Medulla oblongata (tissue), 1 donor: ENCODE measurements at regions not wholly inside any gene's neighbourhood (a gene's known extent, or its start where the extent isn't known, plus 50 kb on each side); places are given as distances from the start of the nearest gene placed in this dataset.

ENCODE experiments used
- DNase-seq: peaks from one replicate; pipeline ENCODE4 v3.0.0-alpha.2; 2015; ENCODE audit errors: extremely low spot score

DNA sequence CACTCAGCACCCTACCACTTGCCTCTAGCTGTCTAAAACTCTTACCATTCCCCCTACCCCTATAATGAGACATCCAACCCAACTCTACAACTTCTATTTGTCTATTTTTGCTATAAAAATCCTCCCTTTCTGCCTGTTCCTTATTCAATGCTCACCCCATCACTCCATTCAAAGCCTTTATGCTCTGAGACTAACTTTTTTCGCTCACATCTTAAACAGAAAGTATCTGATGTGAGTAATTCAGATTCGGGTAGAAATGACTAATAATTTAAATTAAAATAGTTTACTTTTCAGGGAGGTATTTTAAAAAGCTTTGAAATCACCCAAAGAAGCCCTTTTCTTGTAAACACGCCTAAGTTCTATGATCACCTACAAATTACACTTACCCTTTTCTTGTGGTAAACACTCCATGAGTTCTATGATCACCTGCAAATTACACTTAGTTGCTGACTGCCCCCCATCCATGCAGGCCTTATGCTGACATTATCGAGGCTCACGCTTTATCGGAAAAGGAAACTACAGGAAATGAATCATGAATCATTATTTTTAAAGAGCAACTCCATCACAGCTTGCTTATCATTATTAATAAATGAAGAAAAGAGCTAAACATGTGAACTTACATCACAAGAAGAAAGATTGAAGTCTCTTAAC lies 168.7 kb upstream of the PPP1R2C start:
- DNase-seq: no peak

- no peak for DNase-seq
These were observed 171.0 kb upstream of the PPP1R2C start for GRCh38 chrX:42948723-42949657.

GRCh38 chrX:42951747-42952146 lies 173.8 kb upstream of the PPP1R2C start:
- no peak for DNase-seq

GRCh38 chrX:42952621-42953020 lies 174.7 kb upstream of the PPP1R2C start:
- no peak for DNase-seq

DNA sequence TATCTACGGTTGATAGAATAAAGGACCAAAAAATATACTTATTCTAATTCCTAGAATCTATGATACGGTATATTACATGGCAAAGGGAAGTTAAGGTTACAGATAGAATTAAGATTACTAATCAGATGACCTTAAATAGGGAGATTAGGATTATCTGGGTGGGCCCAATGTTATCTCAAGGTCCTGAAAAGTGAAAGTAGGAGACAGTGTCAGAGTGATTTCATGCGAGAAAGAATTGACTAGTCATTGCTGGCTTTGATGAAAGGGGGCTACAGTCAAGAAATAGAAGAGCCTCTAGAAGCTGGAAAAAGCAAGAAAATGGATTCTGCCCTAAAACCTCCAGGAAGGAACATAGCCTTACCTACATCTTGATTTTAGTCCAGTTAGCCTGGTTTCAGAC lies 176.9 kb upstream of the PPP1R2C start:
- no peak for DNase-seq

DNA sequence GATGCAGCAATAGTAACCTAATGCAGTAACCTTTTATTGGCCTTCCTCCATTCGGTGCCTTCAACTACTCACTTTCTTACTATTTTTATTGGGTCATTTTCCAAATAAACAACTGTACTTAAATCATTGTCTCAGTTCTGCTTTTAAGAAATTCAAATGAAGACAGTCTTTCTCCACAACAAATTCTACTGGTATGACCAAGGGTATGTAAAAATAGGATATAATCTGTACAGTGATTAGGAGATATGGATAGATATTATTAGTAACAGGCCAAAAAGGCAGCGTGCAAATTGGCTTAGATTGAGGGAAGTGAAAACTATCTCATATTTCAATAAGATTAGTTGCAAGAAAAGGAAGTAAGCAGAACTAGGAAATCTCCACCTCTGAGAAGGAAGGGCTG lies 177.4 kb upstream of the PPP1R2C start:
- DNase-seq: no peak

- no peak for DNase-seq
These were observed 189.8 kb upstream of the PPP1R2C start for GRCh38 chrX:42967681-42968300.

GRCh38 chrX:42973321-42973720 lies 195.4 kb upstream of the PPP1R2C start:
- no peak for DNase-seq

DNA sequence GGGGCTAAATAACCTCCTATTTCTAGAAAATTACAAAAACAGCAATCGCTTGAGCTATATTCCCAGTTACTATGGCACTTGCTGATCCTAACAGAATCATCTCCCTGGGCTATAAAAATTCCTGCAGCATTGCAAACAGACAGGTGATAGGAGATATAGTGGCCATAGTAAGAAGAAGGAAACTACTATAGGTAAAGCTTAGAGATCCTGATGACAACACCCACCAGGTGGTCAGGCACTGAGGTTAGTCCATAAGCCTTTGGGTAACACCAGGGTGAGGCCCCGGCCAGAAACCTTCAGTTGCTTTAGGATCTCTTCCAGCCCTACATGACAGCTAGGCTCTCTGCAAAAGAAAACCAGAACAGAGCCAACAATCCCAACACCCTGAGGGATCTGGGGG lies 197.9 kb upstream of the PPP1R2C start:
- no peak for DNase-seq

- DNase-seq: no peak
These were observed 198.9 kb upstream of the PPP1R2C start for GRCh38 chrX:42976746-42977366.

GRCh38 chrX:42978655-42979379 lies 200.9 kb upstream of the PPP1R2C start:
- no peak for DNase-seq

DNA sequence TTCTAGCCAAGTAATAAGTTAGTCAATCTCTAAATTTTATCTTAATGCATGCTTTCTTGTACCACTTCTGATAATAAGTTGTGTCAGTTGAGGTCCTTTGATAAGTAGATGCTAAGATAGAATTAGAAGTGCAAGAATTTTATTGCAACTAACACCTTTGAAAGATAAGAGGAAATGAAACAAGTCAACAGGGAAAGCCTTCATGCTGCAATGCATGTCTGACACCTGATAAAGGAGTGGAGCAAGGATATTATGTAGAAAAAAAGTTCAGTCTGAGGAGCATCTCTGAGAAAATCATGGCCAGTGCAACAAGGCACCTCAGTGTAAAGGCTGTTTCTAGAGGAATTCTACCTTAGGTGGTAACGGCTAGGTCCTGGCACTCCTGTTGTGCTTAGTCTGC lies 210.7 kb upstream of the PPP1R2C start:
- DNase-seq: no peak

DNA sequence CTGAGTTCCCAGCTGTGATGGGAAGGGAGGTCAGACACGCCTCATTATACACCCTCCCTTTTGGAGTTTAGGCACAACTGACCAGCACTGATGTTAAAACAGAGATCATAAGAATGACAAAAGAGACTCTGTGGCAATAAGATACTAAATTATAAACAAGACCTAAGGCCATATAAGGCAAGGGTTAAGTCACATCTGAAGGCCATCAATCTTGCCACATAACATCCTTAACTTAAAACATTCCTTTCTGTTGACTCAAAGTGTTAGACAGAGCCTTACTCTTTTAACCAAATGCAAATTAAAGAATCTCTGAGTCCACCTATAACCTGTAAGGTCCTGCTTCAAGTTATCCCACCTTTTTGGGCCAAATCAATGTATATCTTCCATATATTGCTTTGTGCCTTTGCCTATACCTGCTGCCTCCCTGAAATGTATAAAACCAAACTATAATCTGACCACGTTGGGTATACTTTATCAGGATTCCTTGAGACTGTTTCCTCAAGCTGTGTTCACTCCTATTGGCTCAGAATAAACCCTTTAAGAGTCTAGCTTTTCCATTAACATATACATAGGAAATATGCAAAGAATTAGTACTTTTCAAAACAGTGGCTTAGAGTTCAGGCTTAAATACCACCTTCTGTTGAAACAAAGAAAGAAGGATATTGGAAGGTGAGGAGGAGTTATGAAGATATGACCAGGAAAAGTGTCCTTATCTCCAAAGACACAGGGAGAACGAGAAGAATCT lies 214.4 kb upstream of the PPP1R2C start:
- no peak for DNase-seq

DNA sequence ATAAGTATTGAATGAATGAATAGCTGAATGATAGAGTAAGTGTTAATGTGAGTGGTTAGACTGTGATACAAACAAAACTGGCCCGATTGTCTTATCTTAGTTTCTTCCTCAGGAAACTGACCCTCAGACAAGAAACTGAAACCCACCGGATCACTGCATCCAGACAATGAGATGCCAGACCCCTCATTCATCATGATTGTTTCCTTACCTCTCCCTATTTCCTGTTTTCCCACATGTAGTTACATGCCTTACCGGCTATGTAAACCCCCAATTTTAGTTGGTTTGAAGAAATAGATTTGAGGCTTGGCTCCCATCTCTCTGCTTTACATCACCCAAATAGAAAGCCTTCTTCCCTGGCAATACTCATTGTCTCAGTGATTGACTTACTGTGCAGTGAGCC lies 218.9 kb upstream of the PPP1R2C start:
- DNase-seq: no peak

DNA sequence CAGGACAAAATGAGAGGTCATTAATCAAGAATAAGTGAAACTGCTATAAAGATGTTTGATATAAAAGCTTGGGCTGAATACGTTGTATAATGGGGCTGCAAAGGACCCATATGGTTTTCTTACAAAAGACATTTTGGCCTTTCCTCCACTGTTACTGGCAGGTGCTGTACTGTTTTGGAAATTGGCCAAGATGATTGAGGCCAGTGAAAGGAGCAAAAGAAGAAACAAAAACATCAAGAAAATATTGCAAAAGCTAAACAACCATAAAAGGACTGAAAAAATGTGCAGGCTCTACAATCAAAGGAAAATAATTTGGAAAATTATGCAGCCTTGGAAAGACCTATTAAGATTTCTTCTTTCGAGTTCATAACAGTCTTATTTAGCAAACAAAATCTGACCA lies 222.2 kb upstream of the PPP1R2C start:
- DNase-seq: no peak

- peak; percentile 2 for DNase-seq
These were observed 224.7 kb upstream of the PPP1R2C start for GRCh38 chrX:43002526-43003203.

- no peak for DNase-seq
These were observed 225.2 kb upstream of the PPP1R2C start for GRCh38 chrX:43003204-43003565.

DNA sequence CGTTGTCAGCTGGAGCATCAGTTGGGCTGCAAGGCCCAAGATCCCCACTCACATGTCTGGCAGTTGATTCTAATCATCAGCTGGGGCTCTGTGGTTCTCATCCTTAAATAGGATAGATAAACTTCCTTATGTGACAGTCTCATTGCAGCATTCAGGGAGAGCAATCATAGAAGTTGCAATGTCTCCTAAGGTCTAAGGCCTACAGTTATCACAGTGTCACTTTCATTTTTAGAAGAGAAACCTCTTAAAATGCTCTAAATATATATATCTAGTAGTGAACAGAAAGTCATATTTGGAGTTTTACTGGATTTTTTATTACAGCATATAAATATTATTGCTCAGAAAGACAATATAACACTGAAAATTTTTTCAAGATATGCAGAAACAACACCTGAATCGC lies 226.0 kb upstream of the PPP1R2C start:
- no peak for DNase-seq

DNA sequence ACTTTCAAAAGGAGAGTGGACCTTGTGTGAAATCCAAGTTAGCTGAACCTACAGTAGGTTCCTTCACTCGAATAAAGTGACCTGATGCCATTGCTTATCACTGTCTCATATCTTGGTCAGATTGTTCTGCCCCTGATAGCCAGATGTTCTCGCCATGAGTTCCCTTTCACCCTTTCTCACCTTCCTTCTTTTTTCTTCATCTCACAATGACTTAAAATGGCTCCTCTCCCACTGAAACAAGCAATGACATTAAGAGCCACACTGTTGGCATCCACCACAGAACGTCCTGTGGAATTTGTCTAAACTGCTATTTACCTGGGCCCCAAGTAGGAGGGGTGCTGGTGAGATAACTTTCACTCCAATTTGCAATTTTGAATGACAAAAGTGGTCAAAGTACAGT lies 227.6 kb upstream of the PPP1R2C start:
- DNase-seq: no peak

DNA sequence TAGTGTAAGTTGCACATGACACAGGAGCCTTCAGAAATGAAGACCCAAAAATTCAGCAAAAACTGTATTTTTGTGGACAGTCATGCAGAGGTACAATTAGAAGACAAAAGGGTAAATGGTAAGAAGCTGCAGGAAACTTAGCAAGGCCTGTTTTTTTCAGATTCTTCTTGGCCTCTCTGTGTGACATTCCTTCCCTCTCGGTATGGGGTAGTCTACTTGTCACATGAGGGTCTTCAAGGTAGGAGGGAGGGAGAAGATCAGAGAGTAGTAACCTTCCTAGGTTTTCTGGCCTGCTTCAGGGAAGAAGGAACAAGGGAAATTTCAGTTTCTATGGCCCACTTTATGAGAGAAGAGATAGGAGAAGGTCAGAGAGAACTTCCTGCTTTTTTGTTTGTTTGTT lies 230.4 kb upstream of the PPP1R2C start:
- DNase-seq: no peak
